GM12878 (cell line): ENCODE measurements at regions not wholly inside any gene's neighbourhood (a gene's known extent, or its start where the extent isn't known, plus 50 kb on each side); places are given as distances from the start of the nearest gene placed in this dataset.

ENCODE experiments used
- BHLHE40 ChIP-seq, 2 experiments: fragments of 450-650 bp in 1 of 2; IDR thresholded peaks; 2 replicates each; pipeline ENCODE4 v1.6.1; 2011 to 2017; ENCODE audit warnings: low read depth in 2 of 2, borderline replicate concordance in 1 of 2, improper control_type of control experiment in 1 of 2, low read length in 1 of 2, mild to moderate bottlenecking in 1 of 2
- CEBPB ChIP-seq, 2 experiments: fragments of 150-350 bp in 1 of 2; IDR thresholded peaks; 2 replicates each; pipeline ENCODE4 v1.6.1; 2012 to 2014; ENCODE audit warnings: low read depth in 2 of 2, low read length in 2 of 2, borderline replicate concordance in 1 of 2, inconsistent platforms in 1 of 2
- CHD2 ChIP-seq: IDR thresholded peaks from 2 replicates; pipeline ENCODE4 v1.6.1; 2011; ENCODE audit warnings: low read depth, low read length, improper control_type of control experiment, borderline replicate concordance
- CHD4 ChIP-seq: fragments of 200-600 bp; sonication (generic); IDR thresholded peaks from 2 replicates; pipeline ENCODE4 v1.6.1; 2016; ENCODE audit warnings: mild to moderate bottlenecking
- FOXK2 ChIP-seq: fragments of 450-650 bp; IDR thresholded peaks from 2 replicates; pipeline ENCODE4 v1.6.1; 2017; ENCODE audit warnings: mild to moderate bottlenecking, moderate library complexity
- JUNB ChIP-seq: IDR thresholded peaks from 2 replicates; pipeline ENCODE4 v1.6.1; 2016; ENCODE audit warnings: antibody characterized with exemption, mild to moderate bottlenecking
- LARP7 ChIP-seq: fragments of 450-650 bp; IDR thresholded peaks from 2 replicates; pipeline ENCODE4 v1.6.1; 2017; ENCODE audit warnings: mild to moderate bottlenecking
- NR2C2 ChIP-seq: IDR thresholded peaks from 2 replicates; pipeline ENCODE4 v1.6.1; 2011; ENCODE audit warnings: borderline replicate concordance, low read depth; ENCODE audit not compliant: control insufficient read depth, insufficient read length
- NRF1 ChIP-seq: conservative IDR thresholded peaks from 2 replicates; pipeline ENCODE4 v1.6.1; 2011; ENCODE audit warnings: mild to moderate bottlenecking, low read depth, low read length, improper control_type of control experiment
- POLR2A ChIP-seq: IDR thresholded peaks from 2 replicates; pipeline ENCODE4 v1.6.1; 2011; ENCODE audit warnings: low read depth, mild to moderate bottlenecking, low read length
- REST ChIP-seq: IDR thresholded peaks from 2 replicates; pipeline ENCODE4 v1.6.1; 2012; ENCODE audit warnings: mild to moderate bottlenecking, low read depth, low read length
- RUNX3 ChIP-seq: IDR thresholded peaks from 2 replicates; pipeline ENCODE4 v1.6.1; 2012; ENCODE audit warnings: low read length, inconsistent platforms
- SMARCA5 ChIP-seq: fragments of 450-650 bp; IDR thresholded peaks from 2 replicates; pipeline ENCODE4 v1.6.1; 2017; ENCODE audit warnings: mild to moderate bottlenecking
- SPI1 ChIP-seq: IDR thresholded peaks from 2 replicates; pipeline ENCODE4 v1.6.1; 2011; ENCODE audit warnings: low read depth, mild to moderate bottlenecking, low read length, moderate library complexity, borderline replicate concordance; ENCODE audit not compliant: insufficient read depth
- STAT1 ChIP-seq: fragments of 450-650 bp; conservative IDR thresholded peaks from 2 replicates; pipeline ENCODE4 v1.6.1; 2014; ENCODE audit warnings: antibody characterized with exemption, mild to moderate bottlenecking
- STAT3 ChIP-seq: IDR thresholded peaks from 2 replicates; pipeline ENCODE4 v1.6.1; 2011; ENCODE audit warnings: low read depth, low read length, improper control_type of control experiment
- TCF12 ChIP-seq: IDR thresholded peaks from 2 replicates; pipeline ENCODE4 v1.6.1; 2011; ENCODE audit warnings: low read depth, mild to moderate bottlenecking, low read length
- WRNIP1 ChIP-seq: IDR thresholded peaks from 2 replicates; pipeline ENCODE4 v1.6.1; 2011; ENCODE audit warnings: low read depth, low read length, improper control_type of control experiment, borderline replicate concordance
- YBX1 ChIP-seq: fragments of 450-650 bp; IDR thresholded peaks from 2 replicates; pipeline ENCODE4 v1.6.1; 2016; ENCODE audit warnings: antibody characterized with exemption
- ZBTB4 ChIP-seq: fragments of 450-650 bp; formaldehyde crosslinking; IDR thresholded peaks from 2 replicates; pipeline ENCODE4 v1.4.0; 2022; ENCODE audit warnings: mild to moderate bottlenecking, moderate library complexity
- ZNF592 ChIP-seq: fragments of 450-650 bp; IDR thresholded peaks from 2 replicates; pipeline ENCODE4 v1.6.1; 2017; ENCODE audit warnings: mild to moderate bottlenecking, moderate library complexity
- ZNF622 ChIP-seq: fragments of 450-650 bp; IDR thresholded peaks from 2 replicates; pipeline ENCODE4 v1.6.1; 2017; ENCODE audit warnings: mild to moderate bottlenecking, inconsistent platforms

- TF ChIP-seq NR2C2 (no peak), WRNIP1 (no peak), STAT1 (no peak), TCF12 (no peak), NRF1 (no peak), FOXK2 (no peak), ZNF592 (no peak), RUNX3 (no peak), JUNB (no peak), ZNF622 (no peak), BHLHE40 (IDR thresholded peaks at IDR 0.05; ENCODE audit: borderline replicate concordance in 1 of 2, low read depth in 2 of 2, low read length in 1 of 2) (no peak), YBX1 (no peak), REST (no peak), CHD4 (no peak), LARP7 (no peak), POLR2A (peak; percentile 39), SPI1 (no peak), STAT3 (no peak), ZBTB4 (no peak; the same call in 1 of the 2 replicates), SMARCA5 (no peak), CEBPB (IDR thresholded peaks at IDR 0.05; ENCODE audit: borderline replicate concordance in 1 of 2, low read depth in 2 of 2, low read length in 2 of 2) (no peak), CHD2 (no peak; the same call in 1 of the 2 replicates)
These were observed 326.1 kb downstream of the TMEM121 start (continued) for GRCh38 chr14:105852378-105853088.
